K562 (cell line): ENCODE measurements at regions not wholly inside any gene's neighbourhood (a gene's known extent, or its start where the extent isn't known, plus 50 kb on each side); places are given as distances from the start of the nearest gene placed in this dataset.

Source experiments
- ATAC-seq: fragments of 200-7000 bp; cut with Tn5 transposase; 3 replicates; pipeline ENCODE4 v1.9.1; 2020; ENCODE audit warnings: moderate library complexity
- BruUV-seq: library from RNA; stranded (reverse); fragments of 400-500 nt; replicated peaks from 2 replicates; lab custom pipeline; 2021; lab: Mats Ljungman, UMichigan
- CTCF ChIA-PET: fragments of 300-600 bp; formaldehyde crosslinking; extraction: SDS; loops from one replicate; lab custom pipeline; 2021; ENCODE audit warnings: low intra/inter-chr PET ratio; lab: Yijun Ruan, JAX
- POLR2A ChIA-PET: fragments of 300-600, 350-650 bp; sonication (Branson Sonifier 250); formaldehyde crosslinking; extraction: SDS; loops from one replicate; lab custom pipeline; 2021; ENCODE audit warnings: antibody characterized with exemption, inconsistent platforms; lab: Yijun Ruan, JAX
- DNase-seq, 4 experiments: peaks; one replicate each; pipeline versions ENCODE4 v3.0.0 to v3.0.0-alpha.2; 2011 to 2018; ENCODE audit warnings: low spot score in 3 of 4, mixed read lengths in 3 of 4; ENCODE audit errors: extremely low read depth in 1 of 4
- FAIRE-seq: peaks from 2 replicates; lab custom pipeline; 2011; peaks lifted over from hg19 to GRCh38; lab: Jason Lieb, UNC
- H2AFZ ChIP-seq: 2 replicates; pipeline ENCODE4 v1.6.0; 2011; ENCODE audit warnings: low read depth, low read length, control low read depth, inconsistent platforms
- H3K27ac ChIP-seq: fragments of 200-600 bp; 3 replicates; pipeline ENCODE4 v1.8.0; 2011; ENCODE audit warnings: low read depth, mild to moderate bottlenecking, control low read depth, inconsistent platforms, low read length, moderate library complexity, mixed read lengths; ENCODE audit errors: extremely low read depth
- H3K27me3 ChIP-seq, 2 experiments: fragments of 300-600 bp in 1 of 2; 2 replicates in 1 of 2; 3 replicates in 1 of 2; pipeline versions ENCODE4 v1.6.0 to v1.8.0; 2011; ENCODE audit warnings: inconsistent platforms in 2 of 2, low read length in 2 of 2, mild to moderate bottlenecking in 1 of 2, mixed read lengths in 1 of 2, moderate library complexity in 1 of 2; ENCODE audit not compliant: control insufficient read depth in 2 of 2, insufficient read depth in 2 of 2
- H3K36me3 ChIP-seq: fragments of 300-600 bp; 3 replicates; pipeline ENCODE4 v1.8.0; 2011; ENCODE audit warnings: mild to moderate bottlenecking, low read length, inconsistent platforms; ENCODE audit not compliant: control insufficient read depth, insufficient read depth
- H3K4me1 ChIP-seq, 2 experiments: fragments of 200-600 bp in 1 of 2; replicated peaks in 1 of 2; 2 replicates in 1 of 2; 3 replicates in 1 of 2; pipeline versions ENCODE4 v1.5.1 to v1.8.0; 2011; ENCODE audit warnings: inconsistent platforms in 2 of 2, low read length in 2 of 2, mild to moderate bottlenecking in 1 of 2, mixed read lengths in 1 of 2, moderate library complexity in 1 of 2; ENCODE audit not compliant: control insufficient read depth in 2 of 2, insufficient read depth in 2 of 2
- H3K4me2 ChIP-seq: 2 replicates; pipeline ENCODE4 v1.6.1; 2011; ENCODE audit warnings: low read length, control low read depth, inconsistent platforms, mixed read lengths; ENCODE audit not compliant: insufficient read depth
- H3K4me3 ChIP-seq: fragments of 200-600 bp; sonication (generic), shearing (Covaris generic); 2 replicates; pipeline ENCODE4 v1.5.1; 2016; ENCODE audit warnings: control low read depth, inconsistent platforms
- H3K79me2 ChIP-seq: fragments of 200-600 bp; 3 replicates; pipeline ENCODE4 v1.8.0; 2011; ENCODE audit warnings: low read length, inconsistent platforms; ENCODE audit not compliant: control insufficient read depth, insufficient read depth
- H3K9ac ChIP-seq, 2 experiments: 2 replicates each; pipeline versions ENCODE4 v1.6.0 to v1.6.1; 2011; ENCODE audit warnings: low read depth in 2 of 2, low read length in 2 of 2, control low read depth in 1 of 2, inconsistent platforms in 1 of 2, mild to moderate bottlenecking in 1 of 2, mixed read lengths in 1 of 2; ENCODE audit not compliant: insufficient read depth in 1 of 2
- H3K9me1 ChIP-seq: one replicate; pipeline ENCODE4 v1.6.0; 2011; ENCODE audit warnings: inconsistent platforms, mild to moderate bottlenecking, low read length, moderate library complexity; ENCODE audit not compliant: control insufficient read depth, insufficient read depth
- H3K9me3 ChIP-seq: replicated peaks from 2 replicates; pipeline ENCODE4 v1.5.1; 2011; ENCODE audit warnings: low read depth, low read length, inconsistent platforms; ENCODE audit not compliant: control insufficient read depth, insufficient read depth
- H4K20me1 ChIP-seq: replicated peaks from 2 replicates; pipeline ENCODE4 v1.6.1; 2011; ENCODE audit warnings: low read length, inconsistent platforms, mixed read lengths; ENCODE audit not compliant: control insufficient read depth, insufficient read depth
- CHD4 ChIP-seq: fragments of 200-600 bp; sonication (generic); IDR thresholded peaks from 3 replicates; pipeline ENCODE4 v1.6.1; 2012; ENCODE audit warnings: low read depth, mild to moderate bottlenecking, mixed read lengths, low read length, inconsistent platforms; ENCODE audit not compliant: insufficient read depth, insufficient replicate concordance, poor library complexity, severe bottlenecking
- HNRNPUL1 ChIP-seq: fragments of 200-400 bp; formaldehyde crosslinking; IDR thresholded peaks from 2 replicates; pipeline ENCODE4 v1.6.1; 2017; ENCODE audit warnings: low read length
- IRF9 ChIP-seq: fragments of 450-650 bp; IDR thresholded peaks from 2 replicates; pipeline ENCODE4 v1.6.1; 2016; ENCODE audit warnings: missing biosample characterization, missing genetic modification characterization
- SMAD3 ChIP-seq: fragments of 450-650 bp; formaldehyde crosslinking; conservative IDR thresholded peaks from 2 replicates; pipeline ENCODE4 v1.4.0; 2020; ENCODE audit warnings: mild to moderate bottlenecking
- WGBS: fragments of 100-300 bp; shearing (Covaris generic); methylation state at CpG from one replicate; pipeline ENCODE4 v1.1.6; 2016; ENCODE audit warnings: low coverage, mixed read lengths; ENCODE audit not compliant: insufficient coverage; ENCODE audit errors: missing lambda C conversion rate; 5-methylcytosine and 5-hydroxymethylcytosine counted together
- in situ Hi-C: fragments of 300-500 bp; cut with MboI; formaldehyde crosslinking; loops from 4 replicates; pipeline ENCODE4 v1.15.0; 2018; ENCODE audit warnings: inconsistent platforms, mixed read lengths
- intact Hi-C: fragments of 100-400 bp; cut with micrococcal nuclease; formaldehyde crosslinking; loops from 2 replicates; pipeline ENCODE4 v1.14.2; 2022

- Histone ChIP-seq H3K9me1 (no peaks in the 10 kb centered on the region), H3K9me3 (no peaks in the 10 kb centered on the region), H3K4me1 (peaks cover 3 to 14% of the 10 kb centered on the region in 2 experiments; a peak in 4 of 5 replicates), H4K20me1 (no peaks in the 10 kb centered on the region; the same call in 1 of the 2 replicates), H3K27ac (no peak overlapping the region), H3K36me3 (no peaks in the 10 kb centered on the region), H3K9ac (no peak overlapping the region), H3K27me3 (peaks cover 20 to 60% of the 10 kb centered on the region in 2 experiments), H2AFZ (no peak overlapping the region), H3K79me2 (no peaks in the 10 kb centered on the region), H3K4me3 (no peak overlapping the region), H3K4me2 (no peak overlapping the region)
- FAIRE-seq, result no peak
- POLR2A ChIA-PET, result interaction anchor here (1.0 kb wide), 1 partner anchor 19 kb away, joined by 3 read pairs; no protein-coding TSS in a partner anchor
- ATAC-seq, result no peak
- no peak for DNase-seq
- TF ChIP-seq CHD4, result no peak
- TF ChIP-seq IRF9 (tag), result no peak
- no peak for TF ChIP-seq SMAD3 (CRISPR knock-in tag)
- no peak for TF ChIP-seq HNRNPUL1
- TF ChIP-seq, all 486 proteins: peak for 0
- WGBS, result 2% methylated on average over 6 of the region's 6 CpGs
- BruUV-seq, result no TSS peak
- CTCF ChIA-PET, result interaction anchor here (0.7 kb wide), 1 partner anchor 261 kb away, joined by 4 read pairs; no protein-coding TSS in a partner anchor
- in situ Hi-C loops (no loop called here), intact Hi-C loops (no loop called here)
Measured at GRCh38 chr3:194999491-194999890, 271.5 kb downstream of the XXYLT1 start.
